Vagina (tissue), 2 donors: ENCODE measurements at regions not wholly inside any gene's neighbourhood (a gene's known extent, or its start where the extent isn't known, plus 50 kb on each side); places are given as distances from the start of the nearest gene placed in this dataset.

Experiments used
- DNase-seq, 2 donors: peaks; one replicate each; pipeline ENCODE4 v3.0.0-alpha.2; 2017; ENCODE audit errors: extremely low spot score in 2 of 2
- H3K27ac ChIP-seq: fragments of 200-600 bp; sonication (generic); one replicate; pipeline ENCODE4 v1.5.1; 2019
- H3K27me3 ChIP-seq: fragments of 200-600 bp; sonication (generic); one replicate; pipeline ENCODE4 v1.5.1; 2019
- H3K36me3 ChIP-seq, 2 donors: fragments of 200-600 bp; sonication (generic); one replicate each; pipeline ENCODE4 v1.5.1; 2017 to 2019
- H3K4me1 ChIP-seq: fragments of 200-600 bp; sonication (generic); one replicate; pipeline ENCODE4 v1.5.1; 2019
- H3K4me3 ChIP-seq, 2 donors: fragments of 200-600 bp; sonication (generic); 1 replicate in 1 of 2; 2 replicates in 1 of 2; pipeline ENCODE4 v1.5.1; 2016 to 2019
- H3K9me3 ChIP-seq: fragments of 200-600 bp; sonication (generic); one replicate; pipeline ENCODE4 v1.5.1; 2019
- POLR2A ChIP-seq, 2 donors: fragments of 450-650 bp; IDR thresholded peaks; one replicate each; pipeline ENCODE4 v1.6.1; 2017; ENCODE audit warnings: antibody characterized with exemption in 2 of 2, mild to moderate bottlenecking in 2 of 2, moderate library complexity in 2 of 2
- POLR2AphosphoS5 ChIP-seq, 2 donors: sonication (generic); formaldehyde crosslinking; IDR thresholded peaks; one replicate each; pipeline ENCODE4 v1.9.0; 2017; ENCODE audit warnings: antibody characterized with exemption in 2 of 2, mild to moderate bottlenecking in 2 of 2, low read depth in 1 of 2; ENCODE audit not compliant: insufficient read depth in 1 of 2
- intact Hi-C: fragments of 100-400 bp; cut with DNase I; formaldehyde crosslinking; loops from one replicate; pipeline ENCODE4 v1.15.1; 2023
- TF ChIP-seq, protein P1 (sequence below), 3 experiments: fragments of 450-650 bp in 2 of 3; fragments of 200-600 bp in 1 of 3; sonication (generic) in 1 of 3; IDR thresholded peaks; one replicate each; pipeline ENCODE4 v1.5.1; 2017 to 2019; ENCODE audit warnings: antibody characterized with exemption in 3 of 3, mild to moderate bottlenecking in 2 of 3, moderate library complexity in 2 of 3

DNA sequence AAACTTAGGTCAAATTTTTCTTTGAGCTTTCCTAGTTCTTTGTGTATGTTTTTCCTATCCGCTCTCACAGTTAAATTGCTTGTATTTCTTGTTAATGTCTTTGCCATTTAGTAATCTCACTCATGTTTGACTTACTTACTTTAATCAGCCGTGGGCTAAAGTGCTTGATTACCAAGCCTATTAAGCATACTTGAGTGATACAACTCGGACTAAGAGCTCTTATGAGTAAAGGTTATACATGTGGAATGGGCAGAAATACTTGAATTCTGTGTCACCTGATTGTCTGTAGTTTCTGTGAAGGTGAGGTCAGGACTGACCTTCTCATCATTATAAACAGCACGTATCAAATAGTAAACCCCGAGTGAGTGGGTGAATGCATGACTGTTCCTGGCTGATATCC lies 664.5 kb downstream of the PDHA2 start:
- DNase-seq = no peak
- Histone ChIP-seq H3K4me1 (no peaks in the 10 kb centered on the region), H3K36me3 (no peaks in the 10 kb centered on the region), H3K27ac (no peak overlapping the region), H3K27me3 (no peaks in the 10 kb centered on the region), H3K4me3 (no peak overlapping the region), H3K9me3 (no peaks in the 10 kb centered on the region)
- no peak for TF ChIP-seq POLR2A (IDR thresholded peaks at IDR 0.05)
- no peak for TF ChIP-seq POLR2AphosphoS5 (IDR thresholded peaks at IDR 0.05; ENCODE audit: insufficient read depth in 1 of 2, low read depth in 1 of 2)
- TF ChIP-seq, protein P1, sequence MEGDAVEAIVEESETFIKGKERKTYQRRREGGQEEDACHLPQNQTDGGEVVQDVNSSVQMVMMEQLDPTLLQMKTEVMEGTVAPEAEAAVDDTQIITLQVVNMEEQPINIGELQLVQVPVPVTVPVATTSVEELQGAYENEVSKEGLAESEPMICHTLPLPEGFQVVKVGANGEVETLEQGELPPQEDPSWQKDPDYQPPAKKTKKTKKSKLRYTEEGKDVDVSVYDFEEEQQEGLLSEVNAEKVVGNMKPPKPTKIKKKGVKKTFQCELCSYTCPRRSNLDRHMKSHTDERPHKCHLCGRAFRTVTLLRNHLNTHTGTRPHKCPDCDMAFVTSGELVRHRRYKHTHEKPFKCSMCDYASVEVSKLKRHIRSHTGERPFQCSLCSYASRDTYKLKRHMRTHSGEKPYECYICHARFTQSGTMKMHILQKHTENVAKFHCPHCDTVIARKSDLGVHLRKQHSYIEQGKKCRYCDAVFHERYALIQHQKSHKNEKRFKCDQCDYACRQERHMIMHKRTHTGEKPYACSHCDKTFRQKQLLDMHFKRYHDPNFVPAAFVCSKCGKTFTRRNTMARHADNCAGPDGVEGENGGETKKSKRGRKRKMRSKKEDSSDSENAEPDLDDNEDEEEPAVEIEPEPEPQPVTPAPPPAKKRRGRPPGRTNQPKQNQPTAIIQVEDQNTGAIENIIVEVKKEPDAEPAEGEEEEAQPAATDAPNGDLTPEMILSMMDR (IDR thresholded peaks at IDR 0.05) = no peak
- intact Hi-C loops = no loop called here

DNA sequence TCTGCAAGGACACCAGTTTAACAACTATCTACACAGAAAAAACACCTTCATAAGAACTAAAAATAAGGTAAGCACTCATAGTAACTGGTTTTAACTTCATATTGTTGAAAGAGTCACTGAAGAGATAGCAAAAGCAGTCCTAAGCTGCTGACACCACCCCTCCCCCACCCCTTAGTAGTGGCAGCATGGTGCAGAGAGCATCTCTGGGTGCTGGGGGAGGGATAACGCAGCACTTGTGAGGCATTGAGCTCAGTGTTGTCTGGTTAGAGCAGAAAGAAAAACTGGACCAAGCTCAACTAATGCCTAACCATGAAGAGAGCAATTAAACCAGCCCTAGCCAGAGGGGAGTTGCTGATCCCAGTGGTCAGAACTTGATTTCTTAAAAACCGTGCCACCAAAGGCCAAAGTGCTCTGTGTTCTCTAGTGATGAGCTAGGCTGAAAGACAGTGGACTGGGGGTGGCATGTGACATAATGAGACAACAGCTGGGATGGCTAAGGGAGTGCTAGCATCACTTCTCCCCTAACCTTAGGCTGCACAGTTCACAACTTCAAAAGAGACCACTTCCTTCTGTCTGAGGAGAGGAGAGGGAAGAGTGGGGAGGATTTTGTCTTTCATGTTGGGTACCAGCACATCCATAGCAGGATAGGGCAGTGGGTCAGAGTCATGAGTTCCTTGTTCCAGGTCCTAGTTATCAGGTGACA lies 669.3 kb downstream of the PDHA2 start:
- H3K4me1 ChIP-seq = no peaks in the 10 kb centered on the region
- H3K9me3 ChIP-seq = no peaks in the 10 kb centered on the region
- intact Hi-C loops = no loop called here
- no peak overlapping the region for H3K27ac ChIP-seq
- DNase-seq = no peak
- H3K27me3 ChIP-seq = no peaks in the 10 kb centered on the region
- TF ChIP-seq, protein P1 (IDR thresholded peaks at IDR 0.05) = no peak
- TF ChIP-seq POLR2AphosphoS5 (IDR thresholded peaks at IDR 0.05; ENCODE audit: insufficient read depth in 1 of 2, low read depth in 1 of 2) (no peak), POLR2A (IDR thresholded peaks at IDR 0.05) (no peak)
- no peak overlapping the region for H3K4me3 ChIP-seq
- no peaks in the 10 kb centered on the region for H3K36me3 ChIP-seq

DNA sequence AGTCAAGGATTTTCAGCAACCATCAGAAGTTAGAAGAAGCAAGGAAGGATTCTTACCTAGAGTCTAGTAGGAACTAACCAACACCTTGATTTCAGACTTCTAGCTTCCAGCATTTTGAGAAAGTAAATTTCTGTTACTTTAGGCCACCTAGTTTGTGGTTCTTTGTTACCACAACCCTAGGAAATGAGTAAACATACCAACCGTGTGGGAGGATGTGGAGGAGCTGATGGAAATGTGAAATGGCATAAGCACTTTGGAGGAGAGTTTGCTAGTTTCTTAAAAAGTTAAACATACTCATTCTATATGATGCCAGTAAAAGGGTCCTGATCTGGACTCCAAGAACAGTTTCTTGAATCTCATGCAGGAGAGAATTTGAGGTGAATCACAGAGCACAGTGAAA lies 679.4 kb downstream of the PDHA2 start:
- H3K36me3 ChIP-seq = no peaks in the 10 kb centered on the region
- no peak overlapping the region for H3K27ac ChIP-seq
- no peak for DNase-seq
- H3K9me3 ChIP-seq = no peaks in the 10 kb centered on the region
- intact Hi-C loops = no loop called here
- H3K4me3 ChIP-seq = no peak overlapping the region
- H3K4me1 ChIP-seq = no peaks in the 10 kb centered on the region
- H3K27me3 ChIP-seq = no peaks in the 10 kb centered on the region
- no peak for TF ChIP-seq POLR2A (IDR thresholded peaks at IDR 0.05)
- no peak for TF ChIP-seq POLR2AphosphoS5 (IDR thresholded peaks at IDR 0.05; ENCODE audit: insufficient read depth in 1 of 2, low read depth in 1 of 2)
- TF ChIP-seq, protein P1 (IDR thresholded peaks at IDR 0.05) = no peak

DNA sequence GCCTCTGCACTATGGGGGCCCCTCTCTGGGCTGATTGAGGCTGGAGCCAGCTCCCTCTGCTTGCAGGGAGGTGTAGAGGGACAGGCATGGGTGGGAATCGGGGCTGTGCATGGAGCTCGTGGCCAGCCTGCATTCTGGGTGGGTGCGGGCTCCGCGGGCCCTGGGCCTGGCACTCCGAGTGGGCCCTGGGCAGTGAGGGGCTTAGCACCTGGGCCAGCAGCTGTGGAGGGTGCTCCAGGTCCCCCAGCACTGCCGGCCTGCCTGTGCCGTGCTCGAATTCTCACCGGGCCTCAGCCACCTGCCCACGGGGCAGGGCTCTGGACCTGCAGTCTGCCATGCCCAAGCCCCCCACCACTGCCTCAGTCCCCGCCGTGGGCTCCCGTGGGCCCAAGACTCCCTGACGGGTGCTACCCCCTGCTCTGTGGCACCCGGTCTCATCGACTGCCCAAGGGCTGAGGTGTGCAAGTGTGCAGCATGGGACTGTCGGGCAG lies 681.2 kb downstream of the PDHA2 start:
- Histone ChIP-seq H3K4me3 (no peak overlapping the region), H3K27ac (no peak overlapping the region), H3K4me1 (no peaks in the 10 kb centered on the region), H3K36me3 (no peaks in the 10 kb centered on the region), H3K27me3 (no peaks in the 10 kb centered on the region), H3K9me3 (no peaks in the 10 kb centered on the region)
- DNase-seq = no peak
- intact Hi-C loops = no loop called here
- TF ChIP-seq, protein P1 (IDR thresholded peaks at IDR 0.05) = no peak
- TF ChIP-seq POLR2AphosphoS5 (IDR thresholded peaks at IDR 0.05; ENCODE audit: insufficient read depth in 1 of 2, low read depth in 1 of 2) (no peak), POLR2A (IDR thresholded peaks at IDR 0.05) (no peak)

DNA sequence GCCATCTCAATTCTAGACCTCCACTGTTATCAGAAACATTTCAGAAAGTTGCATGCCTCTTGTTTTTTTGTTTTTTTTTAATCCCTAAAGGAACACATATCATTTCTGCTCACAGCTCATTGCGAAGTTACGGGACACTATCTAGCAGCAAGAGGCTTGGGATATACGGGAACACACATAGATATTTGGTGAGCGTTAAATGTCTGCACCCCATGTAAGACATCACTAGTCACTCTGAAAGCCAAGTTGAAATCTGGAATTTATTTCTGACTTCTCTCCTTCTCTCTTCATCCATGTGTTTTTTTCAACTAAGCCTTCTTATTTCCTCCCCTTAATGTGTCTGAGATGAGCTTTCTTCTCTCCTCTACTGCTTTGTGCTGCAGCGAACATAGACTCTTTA lies 683.7 kb downstream of the PDHA2 start:
- no peaks in the 10 kb centered on the region for H3K9me3 ChIP-seq
- no peaks in the 10 kb centered on the region for H3K27me3 ChIP-seq
- intact Hi-C loops = no loop called here
- no peak overlapping the region for H3K27ac ChIP-seq
- DNase-seq = no peak
- no peak overlapping the region for H3K4me3 ChIP-seq
- no peaks in the 10 kb centered on the region for H3K36me3 ChIP-seq
- H3K4me1 ChIP-seq = no peaks in the 10 kb centered on the region
- no peak for TF ChIP-seq POLR2A (IDR thresholded peaks at IDR 0.05)
- no peak for TF ChIP-seq POLR2AphosphoS5 (IDR thresholded peaks at IDR 0.05; ENCODE audit: insufficient read depth in 1 of 2, low read depth in 1 of 2)
- TF ChIP-seq, protein P1 (IDR thresholded peaks at IDR 0.05) = no peak
